HCT116 (cell line): ENCODE measurements at regions not wholly inside any gene's neighbourhood (a gene's known extent, or its start where the extent isn't known, plus 50 kb on each side); places are given as distances from the start of the nearest gene placed in this dataset.

Source experiments
- ATAC-seq: fragments of 200-7000 bp; cut with Tn5 transposase; 2 replicates; pipeline ENCODE4 v1.9.1; 2020; ENCODE audit warnings: mild to moderate bottlenecking, moderate library complexity
- BruUV-seq: library from RNA; stranded (reverse); fragments of 400-500 nt; replicated peaks from 2 replicates; lab custom pipeline; 2021; lab: Mats Ljungman, UMichigan
- CTCF ChIA-PET: fragments of 300-600 bp; sonication (Branson Sonifier 250); formaldehyde crosslinking; loops from one replicate; lab custom pipeline; 2021; ENCODE audit warnings: antibody characterized with exemption; lab: Charles Lee
- POLR2A ChIA-PET: fragments of 300-600, 350-600 bp; sonication (Branson Sonifier 250); formaldehyde crosslinking; loops from one replicate; lab custom pipeline; 2021; ENCODE audit warnings: antibody characterized with exemption; lab: Charles Lee
- RAD21 ChIA-PET, 2 experiments: fragments of 300-600 bp; sonication (Branson Sonifier 250); formaldehyde crosslinking; loops; one replicate each; lab custom pipeline; 2023; ENCODE audit warnings: low total read pairs in 2 of 2; ENCODE audit not compliant: uncharacterized antibody in 2 of 2, unreplicated experiment in 2 of 2, low non-redundant PET in 1 of 2; lab: Charles Lee
- DNase-seq: peaks from one replicate; pipeline ENCODE4 v3.0.0-alpha.2; 2010; ENCODE audit warnings: low read depth, low spot score
- H2AFZ ChIP-seq: fragments of 200-600 bp; shearing (Covaris generic), sonication (generic); 2 replicates; pipeline ENCODE4 v1.6.1; 2017; ENCODE audit warnings: low read depth, mixed run types, mixed read lengths, antibody characterized with exemption, low read length; ENCODE audit not compliant: poor library complexity, severe bottlenecking
- H3K27ac ChIP-seq: 2 replicates; pipeline ENCODE4 v1.5.1; 2012; ENCODE audit warnings: low read depth, low read length
- H3K27me3 ChIP-seq: fragments of 200-600 bp; sonication (generic); 2 replicates; pipeline ENCODE4 v1.6.1; 2016; ENCODE audit warnings: mixed run types, low read length, mixed read lengths; ENCODE audit not compliant: insufficient read depth
- H3K36me3 ChIP-seq, 2 experiments: fragments of 200-500 bp in 1 of 2; fragments of 200-600 bp in 1 of 2; sonication (Bioruptor generic) in 1 of 2; sonication (generic) in 1 of 2; 2 replicates each; pipeline versions ENCODE4 v1.5.1 to v1.6.1; 2014 to 2016; ENCODE audit warnings: low read length in 2 of 2, inconsistent platforms in 1 of 2, mixed read lengths in 1 of 2, mixed run types in 1 of 2; ENCODE audit not compliant: insufficient read depth in 2 of 2, control insufficient read depth in 1 of 2
- H3K4me1 ChIP-seq, 2 experiments: fragments of 200-600 bp in 1 of 2; sonication (generic) in 1 of 2; 2 replicates each; pipeline versions ENCODE4 v1.5.1 to v1.6.1; 2012 to 2017; ENCODE audit warnings: low read length in 2 of 2, inconsistent platforms in 1 of 2, mild to moderate bottlenecking in 1 of 2, mixed read lengths in 1 of 2, mixed run types in 1 of 2, moderate library complexity in 1 of 2; ENCODE audit not compliant: insufficient read depth in 2 of 2, control insufficient read depth in 1 of 2
- H3K4me2 ChIP-seq: fragments of 200-600 bp; sonication (generic); 2 replicates; pipeline ENCODE4 v1.6.1; 2017; ENCODE audit warnings: mixed run types, low read length, mixed read lengths
- H3K4me3 ChIP-seq, 2 experiments: fragments of 200-600 bp in 1 of 2; sonication (generic) in 1 of 2; replicated peaks in 1 of 2; 2 replicates each; pipeline ENCODE4 v1.5.1; 2011 to 2016; ENCODE audit warnings: low read length in 2 of 2, control low read depth in 1 of 2, low read depth in 1 of 2, mild to moderate bottlenecking in 1 of 2, mixed read lengths in 1 of 2, mixed run types in 1 of 2
- H3K79me2 ChIP-seq: fragments of 200-600 bp; sonication (generic); 2 replicates; pipeline ENCODE4 v1.6.1; 2017; ENCODE audit warnings: mild to moderate bottlenecking, mixed run types, low read length, moderate library complexity, mixed read lengths; ENCODE audit not compliant: insufficient read depth
- H3K9ac ChIP-seq: fragments of 200-600 bp; sonication (generic); 2 replicates; pipeline ENCODE4 v1.6.1; 2016; ENCODE audit warnings: low read length, mixed read lengths
- H3K9me2 ChIP-seq: fragments of 200-600 bp; sonication (generic), shearing (Covaris generic); 2 replicates; pipeline ENCODE4 v1.6.1; 2017; ENCODE audit warnings: mixed run types, mild to moderate bottlenecking, moderate library complexity; ENCODE audit not compliant: insufficient read depth
- H3K9me3 ChIP-seq, 2 experiments: fragments of 200-500 bp in 1 of 2; fragments of 200-600 bp in 1 of 2; sonication (Bioruptor generic) in 1 of 2; sonication (generic) in 1 of 2; 2 replicates each; pipeline ENCODE4 v1.6.1; 2014 to 2017; ENCODE audit warnings: low read length in 2 of 2, mixed read lengths in 2 of 2, inconsistent platforms in 1 of 2, low read depth in 1 of 2, mild to moderate bottlenecking in 1 of 2, mixed run types in 1 of 2, moderate library complexity in 1 of 2; ENCODE audit not compliant: control insufficient read depth in 1 of 2, insufficient read depth in 1 of 2
- H4K20me1 ChIP-seq: fragments of 200-600 bp; sonication (generic), shearing (Covaris generic); 2 replicates; pipeline ENCODE4 v1.6.1; 2017; ENCODE audit warnings: mixed run types, mild to moderate bottlenecking, moderate library complexity; ENCODE audit not compliant: insufficient read depth
- CBX3 ChIP-seq: IDR thresholded peaks from 2 replicates; pipeline ENCODE4 v1.6.1; 2012; ENCODE audit warnings: low read depth
- CEBPB ChIP-seq: IDR thresholded peaks from 2 replicates; pipeline ENCODE4 v1.6.1; 2012; ENCODE audit warnings: low read depth
- EGR1 ChIP-seq: IDR thresholded peaks from 2 replicates; pipeline ENCODE4 v1.6.1; 2012; ENCODE audit warnings: low read depth
- EZH2 ChIP-seq: fragments of 200-600 bp; sonication (generic); IDR thresholded peaks from 2 replicates; pipeline ENCODE4 v1.6.1; 2017; ENCODE audit warnings: antibody characterized with exemption, mixed run types
- FOSL1 ChIP-seq: IDR thresholded peaks from 2 replicates; pipeline ENCODE4 v1.6.1; 2012; ENCODE audit warnings: low read depth
- JUND ChIP-seq: IDR thresholded peaks from 2 replicates; pipeline ENCODE4 v1.6.1; 2012
- POLR2A ChIP-seq: IDR thresholded peaks from 2 replicates; pipeline ENCODE4 v1.7.0; 2011; ENCODE audit warnings: borderline replicate concordance; ENCODE audit not compliant: insufficient read depth, insufficient read length; ENCODE audit errors: extremely low read depth
- RAD21 ChIP-seq: IDR thresholded peaks from 2 replicates; pipeline ENCODE4 v1.6.1; 2012; ENCODE audit warnings: low read depth, mild to moderate bottlenecking
- SP1 ChIP-seq: IDR thresholded peaks from 2 replicates; pipeline ENCODE4 v1.6.1; 2012; ENCODE audit warnings: low read depth
- SRF ChIP-seq: IDR thresholded peaks from 2 replicates; pipeline ENCODE4 v1.6.1; 2012; ENCODE audit warnings: low read depth
- TCF7L2 ChIP-seq: IDR thresholded peaks from 2 replicates; pipeline ENCODE4 v1.7.0; 2011; ENCODE audit warnings: borderline replicate concordance, inconsistent platforms; ENCODE audit not compliant: insufficient read depth, insufficient read length; ENCODE audit errors: extremely low read depth
- ZFX ChIP-seq: fragments of 450-650 bp; IDR thresholded peaks from 2 replicates; pipeline ENCODE4 v1.6.1; 2017
- ZNF274 ChIP-seq: fragments of 200-500 bp; sonication (Bioruptor generic); IDR thresholded peaks from 2 replicates; pipeline ENCODE4 v1.6.1; 2014; ENCODE audit warnings: mild to moderate bottlenecking, low read depth, low read length, inconsistent platforms
- intact Hi-C: fragments of 100-400 bp; cut with micrococcal nuclease; formaldehyde crosslinking; loops from 2 replicates; pipeline ENCODE4 v1.10.0; 2022
- TF ChIP-seq, protein P1 (sequence below): IDR thresholded peaks from 2 replicates; pipeline ENCODE4 v1.6.1; 2011; ENCODE audit warnings: mild to moderate bottlenecking, low read length, moderate library complexity; ENCODE audit not compliant: insufficient replicate concordance; ENCODE audit errors: extremely low read depth
- TF ChIP-seq, protein P2 (sequence below): IDR thresholded peaks from 2 replicates; pipeline ENCODE4 v1.6.1; 2012; ENCODE audit warnings: low read depth
- TF ChIP-seq, protein P3 (sequence below), 3 experiments: fragments of 200-600 bp in 1 of 3; sonication (generic) in 1 of 3; IDR thresholded peaks in 2 of 3; conservative IDR thresholded peaks in 1 of 3; 2 replicates each; pipeline ENCODE4 v1.5.1; 2012 to 2017; ENCODE audit warnings: low read depth in 2 of 3, low read length in 2 of 3, antibody characterized with exemption in 1 of 3, borderline replicate concordance in 1 of 3, control low read depth in 1 of 3, mild to moderate bottlenecking in 1 of 3, mixed read lengths in 1 of 3, mixed run types in 1 of 3, moderate library complexity in 1 of 3; ENCODE audit not compliant: insufficient read depth in 1 of 3
- TF ChIP-seq, protein P4 (sequence below): IDR thresholded peaks from 2 replicates; pipeline ENCODE4 v1.6.1; 2012
- TF ChIP-seq, protein P5 (sequence below): IDR thresholded peaks from 2 replicates; pipeline ENCODE4 v1.6.1; 2012

DNA sequence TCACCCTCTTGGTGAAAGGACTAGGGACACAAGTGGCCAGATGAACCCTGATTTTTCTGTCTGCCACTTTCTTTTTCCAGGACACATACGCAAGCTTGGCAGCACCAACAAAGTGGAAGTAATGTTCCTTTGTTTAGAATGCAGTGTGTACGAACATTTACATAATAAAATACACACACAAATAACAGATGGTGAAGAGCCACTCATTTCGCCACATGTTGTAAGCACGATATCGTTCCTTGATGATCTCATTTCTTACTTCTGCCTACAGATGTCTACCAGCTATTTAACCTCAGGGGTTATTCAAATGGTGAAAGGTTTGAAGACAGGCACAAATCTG is 670.2 kb upstream of the CXADR start:
- intact Hi-C loops, result no loop called here
- Histone ChIP-seq H2AFZ (no peak overlapping the region), H3K4me1 (no peaks in the 10 kb centered on the region), H3K79me2 (no peaks in the 10 kb centered on the region), H3K9me3 (peaks cover 5 to 15% of the 10 kb centered on the region in 2 experiments; a peak in 3 of 4 replicates), H3K9ac (no peak overlapping the region), H3K27ac (no peak overlapping the region), H3K36me3 (no peaks in the 10 kb centered on the region), H3K9me2 (no peaks in the 10 kb centered on the region), H3K4me2 (no peak overlapping the region), H3K4me3 (no peak overlapping the region), H3K27me3 (no peaks in the 10 kb centered on the region), H4K20me1 (no peaks in the 10 kb centered on the region)
- ChIA-PET CTCF (no interaction called here), POLR2A (no interaction called here), RAD21 (no interaction called here)
- no peak for DNase-seq
- TF ChIP-seq, protein P1, sequence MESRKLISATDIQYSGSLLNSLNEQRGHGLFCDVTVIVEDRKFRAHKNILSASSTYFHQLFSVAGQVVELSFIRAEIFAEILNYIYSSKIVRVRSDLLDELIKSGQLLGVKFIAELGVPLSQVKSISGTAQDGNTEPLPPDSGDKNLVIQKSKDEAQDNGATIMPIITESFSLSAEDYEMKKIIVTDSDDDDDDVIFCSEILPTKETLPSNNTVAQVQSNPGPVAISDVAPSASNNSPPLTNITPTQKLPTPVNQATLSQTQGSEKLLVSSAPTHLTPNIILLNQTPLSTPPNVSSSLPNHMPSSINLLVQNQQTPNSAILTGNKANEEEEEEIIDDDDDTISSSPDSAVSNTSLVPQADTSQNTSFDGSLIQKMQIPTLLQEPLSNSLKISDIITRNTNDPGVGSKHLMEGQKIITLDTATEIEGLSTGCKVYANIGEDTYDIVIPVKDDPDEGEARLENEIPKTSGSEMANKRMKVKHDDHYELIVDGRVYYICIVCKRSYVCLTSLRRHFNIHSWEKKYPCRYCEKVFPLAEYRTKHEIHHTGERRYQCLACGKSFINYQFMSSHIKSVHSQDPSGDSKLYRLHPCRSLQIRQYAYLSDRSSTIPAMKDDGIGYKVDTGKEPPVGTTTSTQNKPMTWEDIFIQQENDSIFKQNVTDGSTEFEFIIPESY, result no peak
- TF ChIP-seq FOSL1 (no peak), POLR2A (no peak), JUND (no peak), TCF7L2 (no peak), CEBPB (no peak), CBX3 (no peak), ZNF274 (no peak), RAD21 (no peak), ZFX (no peak), SRF (no peak), EZH2 (no peak), SP1 (no peak), EGR1 (no peak)
- TF ChIP-seq, protein P2, sequence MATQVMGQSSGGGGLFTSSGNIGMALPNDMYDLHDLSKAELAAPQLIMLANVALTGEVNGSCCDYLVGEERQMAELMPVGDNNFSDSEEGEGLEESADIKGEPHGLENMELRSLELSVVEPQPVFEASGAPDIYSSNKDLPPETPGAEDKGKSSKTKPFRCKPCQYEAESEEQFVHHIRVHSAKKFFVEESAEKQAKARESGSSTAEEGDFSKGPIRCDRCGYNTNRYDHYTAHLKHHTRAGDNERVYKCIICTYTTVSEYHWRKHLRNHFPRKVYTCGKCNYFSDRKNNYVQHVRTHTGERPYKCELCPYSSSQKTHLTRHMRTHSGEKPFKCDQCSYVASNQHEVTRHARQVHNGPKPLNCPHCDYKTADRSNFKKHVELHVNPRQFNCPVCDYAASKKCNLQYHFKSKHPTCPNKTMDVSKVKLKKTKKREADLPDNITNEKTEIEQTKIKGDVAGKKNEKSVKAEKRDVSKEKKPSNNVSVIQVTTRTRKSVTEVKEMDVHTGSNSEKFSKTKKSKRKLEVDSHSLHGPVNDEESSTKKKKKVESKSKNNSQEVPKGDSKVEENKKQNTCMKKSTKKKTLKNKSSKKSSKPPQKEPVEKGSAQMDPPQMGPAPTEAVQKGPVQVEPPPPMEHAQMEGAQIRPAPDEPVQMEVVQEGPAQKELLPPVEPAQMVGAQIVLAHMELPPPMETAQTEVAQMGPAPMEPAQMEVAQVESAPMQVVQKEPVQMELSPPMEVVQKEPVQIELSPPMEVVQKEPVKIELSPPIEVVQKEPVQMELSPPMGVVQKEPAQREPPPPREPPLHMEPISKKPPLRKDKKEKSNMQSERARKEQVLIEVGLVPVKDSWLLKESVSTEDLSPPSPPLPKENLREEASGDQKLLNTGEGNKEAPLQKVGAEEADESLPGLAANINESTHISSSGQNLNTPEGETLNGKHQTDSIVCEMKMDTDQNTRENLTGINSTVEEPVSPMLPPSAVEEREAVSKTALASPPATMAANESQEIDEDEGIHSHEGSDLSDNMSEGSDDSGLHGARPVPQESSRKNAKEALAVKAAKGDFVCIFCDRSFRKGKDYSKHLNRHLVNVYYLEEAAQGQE, result no peak
- TF ChIP-seq, protein P3, sequence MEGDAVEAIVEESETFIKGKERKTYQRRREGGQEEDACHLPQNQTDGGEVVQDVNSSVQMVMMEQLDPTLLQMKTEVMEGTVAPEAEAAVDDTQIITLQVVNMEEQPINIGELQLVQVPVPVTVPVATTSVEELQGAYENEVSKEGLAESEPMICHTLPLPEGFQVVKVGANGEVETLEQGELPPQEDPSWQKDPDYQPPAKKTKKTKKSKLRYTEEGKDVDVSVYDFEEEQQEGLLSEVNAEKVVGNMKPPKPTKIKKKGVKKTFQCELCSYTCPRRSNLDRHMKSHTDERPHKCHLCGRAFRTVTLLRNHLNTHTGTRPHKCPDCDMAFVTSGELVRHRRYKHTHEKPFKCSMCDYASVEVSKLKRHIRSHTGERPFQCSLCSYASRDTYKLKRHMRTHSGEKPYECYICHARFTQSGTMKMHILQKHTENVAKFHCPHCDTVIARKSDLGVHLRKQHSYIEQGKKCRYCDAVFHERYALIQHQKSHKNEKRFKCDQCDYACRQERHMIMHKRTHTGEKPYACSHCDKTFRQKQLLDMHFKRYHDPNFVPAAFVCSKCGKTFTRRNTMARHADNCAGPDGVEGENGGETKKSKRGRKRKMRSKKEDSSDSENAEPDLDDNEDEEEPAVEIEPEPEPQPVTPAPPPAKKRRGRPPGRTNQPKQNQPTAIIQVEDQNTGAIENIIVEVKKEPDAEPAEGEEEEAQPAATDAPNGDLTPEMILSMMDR (IDR thresholded peaks at IDR 0.05 in 2 of 3, conservative IDR thresholded peaks at IDR 0.05 in 1 of 3; ENCODE audit: borderline replicate concordance in 1 of 3, insufficient read depth in 1 of 3, low read depth in 2 of 3, low read length in 2 of 3), result no peak
- TF ChIP-seq, protein P4, sequence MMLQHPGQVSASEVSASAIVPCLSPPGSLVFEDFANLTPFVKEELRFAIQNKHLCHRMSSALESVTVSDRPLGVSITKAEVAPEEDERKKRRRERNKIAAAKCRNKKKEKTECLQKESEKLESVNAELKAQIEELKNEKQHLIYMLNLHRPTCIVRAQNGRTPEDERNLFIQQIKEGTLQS, result no peak
- TF ChIP-seq, protein P5, sequence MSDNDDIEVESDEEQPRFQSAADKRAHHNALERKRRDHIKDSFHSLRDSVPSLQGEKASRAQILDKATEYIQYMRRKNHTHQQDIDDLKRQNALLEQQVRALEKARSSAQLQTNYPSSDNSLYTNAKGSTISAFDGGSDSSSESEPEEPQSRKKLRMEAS, result no peak
- ATAC-seq, result no peak
- no TSS peak for BruUV-seq
